CD4-positive, alpha-beta T cell treated with Interleukin-2 at 100 ng/mL for 4 hours (primary cell): ENCODE measurements at regions not wholly inside any gene's neighbourhood (a gene's known extent, or its start where the extent isn't known, plus 50 kb on each side); places are given as distances from the start of the nearest gene placed in this dataset.
"Not testable (repeated sequence)": the region's sequence is repeated elsewhere in the genome, so short reads cannot be mapped to it uniquely, and the experiment has no call there.

Experiments used
- DNase-seq: peaks from one replicate; pipeline ENCODE4 v3.0.0-alpha.2; 2020; ENCODE audit warnings: low spot score

DNA sequence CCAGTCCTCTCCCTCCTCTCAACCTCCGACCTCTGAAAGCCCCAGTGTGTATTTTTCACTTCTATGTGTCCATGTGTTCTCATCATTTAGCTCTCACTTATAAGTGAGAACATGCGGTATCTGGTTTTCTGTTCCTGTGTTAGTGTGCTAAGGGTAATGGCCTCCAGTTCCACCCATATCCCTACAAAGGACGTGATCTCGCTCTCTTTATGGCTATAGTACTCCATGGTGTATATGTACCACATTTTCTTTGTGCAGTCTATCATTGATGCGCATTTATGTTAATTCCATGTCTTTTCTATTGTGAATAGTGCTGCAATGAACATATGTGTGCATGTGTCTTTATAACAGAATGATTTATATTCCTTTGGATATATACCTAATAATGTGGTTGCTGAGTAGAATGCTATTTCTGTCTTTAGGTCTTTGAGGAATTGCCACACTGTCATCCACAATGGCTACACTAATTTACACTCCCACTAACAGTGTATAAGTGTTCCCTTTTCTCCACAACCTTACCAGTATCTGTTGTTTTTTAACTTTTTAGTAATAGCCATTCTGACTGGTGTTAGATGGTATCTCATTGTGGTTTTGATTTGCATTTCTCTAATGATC lies 749.3 kb upstream of the ARRDC3 start:
- not testable (repeated sequence) for DNase-seq

DNA sequence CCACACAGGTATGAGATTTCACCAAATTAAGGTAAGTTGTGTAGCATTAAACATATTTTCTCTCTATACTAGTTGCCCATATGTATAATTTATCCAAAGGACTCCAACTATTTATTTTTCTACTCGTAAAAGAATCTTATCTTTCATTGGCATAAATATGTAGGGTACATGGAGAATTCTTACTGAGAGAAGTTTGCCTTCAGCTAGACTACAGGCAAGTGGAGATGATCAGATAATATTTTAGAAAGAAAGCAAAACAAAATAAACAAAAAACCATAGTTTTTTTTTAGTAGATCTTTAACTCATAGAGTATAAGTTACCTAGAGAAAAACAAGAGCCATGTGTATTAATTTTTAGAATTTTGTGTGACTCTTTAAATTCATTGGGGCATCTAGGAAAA lies 743.1 kb upstream of the ARRDC3 start:
- no peak for DNase-seq

DNA sequence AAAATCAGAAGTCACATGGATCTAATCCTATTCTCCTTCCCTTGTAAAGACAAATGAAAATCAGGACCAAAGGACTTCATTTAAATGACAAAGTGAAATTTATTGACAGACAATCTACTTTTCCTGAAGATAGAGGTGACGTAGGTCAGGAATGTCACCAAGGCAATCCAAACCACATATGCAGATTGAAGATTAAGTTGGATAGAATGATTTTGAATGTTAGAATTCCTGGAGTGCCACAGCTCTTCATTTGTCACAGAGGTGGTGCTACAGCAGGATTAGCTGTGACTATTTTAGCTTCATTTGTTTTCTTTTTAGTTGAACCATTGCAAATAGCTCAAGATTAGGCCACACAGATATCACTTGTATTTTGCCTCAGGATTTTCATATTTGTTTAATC lies 736.0 kb upstream of the ARRDC3 start:
- DNase-seq, result no peak

DNA sequence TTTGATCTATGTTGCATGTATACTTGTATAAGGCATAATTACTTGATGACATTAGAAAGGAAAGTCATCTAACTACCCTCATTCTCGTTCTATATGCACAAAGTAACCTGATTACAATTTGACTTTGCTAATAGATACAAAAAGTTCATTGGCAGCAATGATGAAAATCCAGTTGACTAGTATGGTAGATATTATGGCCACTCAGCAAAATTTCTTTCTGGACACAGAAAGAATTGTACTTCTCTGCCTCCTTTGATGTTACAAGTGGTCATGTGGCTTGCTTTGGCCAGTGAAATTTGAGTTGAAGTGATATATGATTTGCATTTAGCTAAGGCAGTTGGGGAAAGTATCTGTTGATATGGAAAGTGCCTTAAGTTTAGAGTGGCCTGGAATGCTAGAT lies 723.7 kb upstream of the ARRDC3 start:
- DNase-seq, result no peak

DNA sequence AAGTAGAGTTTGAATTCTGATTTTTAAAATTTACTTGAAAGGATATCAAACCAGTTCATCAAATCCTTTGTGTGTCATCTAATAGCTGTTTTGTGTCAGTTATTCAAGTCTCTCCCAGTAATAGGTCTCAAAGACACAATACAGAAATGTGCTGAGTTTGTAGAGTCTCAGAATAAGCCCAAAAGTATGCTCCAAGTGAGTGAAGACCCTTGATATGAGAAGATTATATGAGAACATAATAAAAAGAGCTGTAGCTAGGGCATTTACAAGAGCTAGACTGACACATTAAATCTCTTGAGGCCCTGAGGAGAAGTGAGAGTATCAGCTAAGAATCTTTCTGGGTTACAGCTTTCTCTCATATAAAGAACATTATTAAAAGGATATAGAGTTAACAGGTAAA lies 721.0 kb upstream of the ARRDC3 start:
- DNase-seq, result no peak

DNA sequence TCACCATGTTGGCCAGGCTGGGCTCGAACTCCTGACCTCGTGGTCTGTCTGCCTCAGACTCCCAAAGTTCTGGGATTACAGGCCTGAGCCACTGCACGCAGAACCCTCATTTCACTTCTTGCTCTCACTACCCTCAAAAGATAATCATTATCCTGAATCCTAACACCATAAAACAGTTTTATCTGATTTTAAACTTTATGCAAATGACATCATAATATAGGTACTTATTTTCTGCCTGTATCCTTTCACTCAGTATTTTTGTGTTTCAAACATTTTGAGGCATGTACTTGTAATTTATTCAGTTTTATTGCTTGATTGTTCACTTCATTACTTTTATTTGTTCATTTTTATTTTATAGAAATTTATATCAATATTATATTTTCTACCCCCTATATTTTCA lies 719.2 kb upstream of the ARRDC3 start:
- DNase-seq, result no peak

DNA sequence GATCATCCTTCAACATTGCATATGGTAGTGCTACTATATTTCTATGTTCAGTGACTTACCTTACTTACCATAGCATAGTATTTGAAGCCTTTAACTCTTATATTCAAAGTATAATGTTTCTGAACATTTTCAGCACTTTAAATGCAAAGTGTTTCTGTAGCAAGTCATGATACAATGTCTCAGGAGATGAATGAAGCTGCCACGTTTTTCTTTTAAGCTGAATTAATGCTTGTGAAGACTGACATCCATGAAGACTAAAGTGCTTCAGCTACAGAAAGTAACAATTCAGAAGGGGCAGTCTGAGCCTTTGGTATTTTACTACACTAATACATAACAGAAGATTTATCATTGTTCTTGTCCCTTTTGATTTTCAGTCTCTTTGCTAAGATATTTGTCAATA lies 709.1 kb upstream of the ARRDC3 start:
- no peak for DNase-seq

DNA sequence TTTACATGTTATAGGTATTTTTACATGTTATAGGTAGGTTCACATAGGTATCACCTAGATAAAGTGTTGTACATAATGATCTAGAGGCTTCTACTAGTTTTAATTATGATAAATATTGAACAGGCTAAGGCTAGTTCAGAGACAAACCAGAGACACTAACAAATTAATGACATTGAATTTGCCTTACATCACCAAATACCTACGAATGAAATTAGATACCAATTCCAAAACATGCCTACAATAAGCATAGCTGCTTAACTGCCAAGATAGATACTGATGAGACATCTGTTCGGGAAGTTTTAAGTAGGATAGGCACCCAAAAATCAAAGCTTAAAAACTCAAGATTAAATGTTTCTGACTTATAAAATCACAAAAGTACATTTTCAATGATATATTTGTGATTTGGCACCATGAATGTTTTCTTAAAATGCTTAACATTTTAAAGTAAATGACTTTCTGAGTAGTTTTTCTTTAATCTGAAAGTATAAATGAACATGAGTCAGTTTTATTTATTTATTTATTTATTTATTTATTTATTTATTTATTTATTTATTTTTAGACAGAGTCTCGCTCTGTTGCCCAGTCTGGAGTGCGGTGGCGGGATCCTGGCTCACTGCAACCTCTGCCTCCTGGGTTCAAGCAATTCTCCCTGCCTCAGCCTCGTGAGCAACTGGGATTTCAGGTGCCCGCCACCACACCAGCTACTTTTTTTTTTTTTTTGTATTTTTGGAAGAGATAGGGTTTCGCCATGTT lies 703.1 kb upstream of the ARRDC3 start:
- DNase-seq, result no peak

DNA sequence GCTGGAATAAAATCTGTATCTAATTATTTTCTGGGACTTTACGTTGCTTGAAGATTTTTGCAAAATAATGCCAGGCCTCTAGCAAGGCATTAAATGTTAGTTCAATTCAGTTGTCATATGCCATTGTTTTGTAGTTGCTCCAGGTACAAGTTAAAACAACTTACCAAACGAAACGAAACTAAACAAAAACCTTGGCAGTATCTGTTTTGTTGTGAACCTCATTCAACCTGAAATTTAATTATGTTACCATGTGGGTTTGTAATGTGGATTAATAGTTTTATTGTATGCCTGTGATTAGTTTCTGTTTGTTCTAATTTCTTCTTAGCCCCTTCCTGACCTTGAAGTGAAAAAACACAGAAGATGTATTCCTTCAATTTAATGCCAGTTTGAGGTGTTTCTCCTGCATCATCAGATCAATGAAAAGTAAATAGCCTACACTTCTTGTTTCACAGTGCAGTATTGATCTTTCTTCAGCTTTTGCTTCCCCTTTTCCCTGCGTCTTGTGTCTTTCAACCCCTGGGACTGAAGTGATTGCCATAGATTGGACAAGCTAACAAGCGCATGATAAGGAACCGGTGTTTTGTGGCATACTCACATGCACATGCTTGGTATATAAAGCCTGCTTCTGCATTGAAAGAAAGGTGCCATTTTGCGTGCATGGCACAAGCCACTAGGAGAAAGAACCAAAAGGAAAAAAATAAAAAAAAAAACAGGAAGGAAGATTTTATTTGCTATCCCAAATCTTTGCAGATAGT lies 699.0 kb upstream of the ARRDC3 start:
- DNase-seq, result no peak

DNA sequence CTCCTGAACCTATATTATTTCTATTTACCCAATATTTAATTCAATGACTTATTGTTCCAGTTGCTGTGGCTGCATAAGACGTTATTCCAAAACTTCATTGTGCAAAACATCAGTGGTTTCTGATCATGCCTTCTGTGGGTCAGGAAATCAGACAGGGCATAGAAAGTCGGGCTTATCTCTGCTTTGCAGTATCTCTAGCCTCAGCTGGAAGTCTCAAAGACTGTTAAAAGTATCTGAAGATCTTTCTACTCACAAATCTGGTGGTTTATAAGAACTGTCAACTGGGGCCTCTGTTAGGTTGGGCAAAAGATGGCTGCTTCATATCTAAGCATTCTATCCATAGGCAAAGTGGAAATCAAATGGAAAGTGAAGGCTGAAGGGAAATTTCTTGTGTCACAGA lies 687.7 kb upstream of the ARRDC3 start:
- no peak for DNase-seq

DNA sequence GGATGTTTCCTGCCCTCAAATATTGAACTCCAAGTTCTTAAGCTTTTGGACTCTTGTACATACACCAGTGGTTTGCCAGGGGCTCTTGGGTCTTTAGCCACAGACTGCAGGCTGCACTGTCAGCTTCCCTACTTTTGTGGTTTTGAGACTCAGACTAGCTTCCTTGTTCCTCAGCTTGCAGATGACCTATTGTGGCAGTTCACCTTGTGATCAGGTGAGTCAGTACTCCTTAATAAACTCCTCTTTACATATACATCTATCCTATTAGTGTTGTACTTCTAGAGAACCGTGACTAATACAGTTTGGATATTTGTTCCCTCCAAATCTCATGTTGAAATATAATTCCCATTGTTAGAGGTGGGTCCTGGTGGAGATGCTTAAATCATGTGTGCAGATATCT lies 681.9 kb upstream of the ARRDC3 start:
- DNase-seq, result no peak

DNA sequence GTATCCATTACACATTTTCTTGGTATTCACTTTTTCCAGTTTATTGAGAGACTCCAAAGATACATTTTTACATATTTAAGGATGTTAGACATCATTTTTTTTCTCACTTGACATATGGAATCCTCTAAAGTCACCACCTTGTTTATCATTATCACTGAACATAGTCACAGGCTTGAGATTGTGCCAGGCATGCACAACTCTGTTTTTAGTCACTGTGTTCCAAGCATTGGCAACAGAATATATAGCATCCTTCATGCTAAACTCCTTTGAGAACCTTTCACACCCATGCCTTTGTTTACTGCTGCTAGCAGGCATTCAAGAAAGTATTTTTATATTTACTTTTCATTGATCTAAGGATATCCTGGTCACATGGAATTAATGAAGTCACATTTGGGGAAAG lies 668.6 kb upstream of the ARRDC3 start:
- DNase-seq, result no peak

DNA sequence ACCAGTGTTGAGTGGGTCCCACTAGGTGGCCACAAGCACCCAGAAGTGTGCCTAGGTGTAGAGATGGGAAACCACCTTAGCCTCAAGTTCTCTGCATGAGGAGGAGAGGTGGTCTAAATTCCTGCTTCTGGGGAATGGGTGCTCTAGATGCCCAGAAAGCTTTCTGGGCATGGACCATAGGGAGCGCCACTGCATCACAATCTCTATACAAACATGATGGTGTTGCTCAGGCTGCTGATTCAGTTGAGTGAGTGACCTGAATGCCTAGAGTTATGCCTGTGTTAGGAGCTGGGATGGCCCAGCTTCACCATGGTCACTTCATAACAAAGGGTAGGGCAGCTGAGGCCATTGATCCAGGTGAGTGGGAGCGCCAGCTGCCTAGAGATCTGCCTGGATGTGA lies 667.9 kb upstream of the ARRDC3 start:
- DNase-seq, result no peak

DNA sequence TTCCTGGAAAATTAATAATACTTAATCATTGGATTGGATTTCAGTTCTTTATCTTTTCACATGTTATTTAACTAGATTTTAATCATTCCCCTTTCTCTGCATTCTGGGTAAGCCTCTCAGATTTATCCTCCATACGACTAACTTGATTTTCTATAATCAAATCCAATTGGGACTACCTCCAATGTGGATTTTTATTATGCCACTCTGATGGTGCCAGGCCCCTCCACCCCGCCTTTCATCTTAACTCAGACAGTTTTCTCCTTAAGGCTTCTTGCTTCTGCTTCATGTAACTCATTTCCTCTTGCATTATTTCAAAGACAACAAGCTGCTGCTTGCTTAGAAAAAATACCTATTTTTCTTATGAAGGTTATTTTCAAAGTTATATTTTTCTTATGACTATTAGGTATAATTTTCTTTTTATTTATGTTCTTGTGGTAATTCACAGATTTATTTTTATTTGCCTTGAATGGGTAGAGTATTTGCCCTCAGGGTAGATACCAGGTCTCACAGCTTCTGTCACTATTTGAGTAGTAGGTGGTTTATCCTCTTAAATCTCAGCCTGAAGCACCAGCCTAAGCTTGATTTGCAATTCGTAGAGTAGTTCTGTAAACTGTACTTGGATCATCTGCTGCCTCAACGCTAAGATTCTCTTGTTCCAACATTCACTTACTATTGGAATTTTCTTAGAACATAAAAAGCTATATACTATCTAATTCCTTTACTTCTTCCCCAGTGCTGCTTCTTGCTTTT lies 659.0 kb upstream of the ARRDC3 start:
- no peak for DNase-seq

DNA sequence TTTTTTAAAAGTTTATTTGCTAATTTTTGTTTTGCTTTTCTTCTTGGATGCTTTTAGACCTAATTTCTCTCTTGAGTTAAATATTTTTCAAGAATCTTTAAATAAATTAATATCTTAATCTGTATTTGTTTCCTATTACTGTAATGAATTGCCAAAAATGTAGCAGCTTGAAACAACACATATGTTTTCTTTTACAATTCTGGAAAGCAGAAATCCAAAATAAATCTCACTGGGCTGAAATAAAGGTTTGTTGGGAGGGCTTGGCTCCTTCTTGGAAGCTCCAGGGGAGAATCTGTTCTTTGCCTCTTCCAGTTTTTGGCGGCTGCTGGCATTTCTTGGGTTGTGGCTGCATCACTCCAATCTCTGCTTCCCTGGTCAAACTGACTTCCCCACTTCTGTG lies 658.1 kb upstream of the ARRDC3 start:
- no peak for DNase-seq

DNA sequence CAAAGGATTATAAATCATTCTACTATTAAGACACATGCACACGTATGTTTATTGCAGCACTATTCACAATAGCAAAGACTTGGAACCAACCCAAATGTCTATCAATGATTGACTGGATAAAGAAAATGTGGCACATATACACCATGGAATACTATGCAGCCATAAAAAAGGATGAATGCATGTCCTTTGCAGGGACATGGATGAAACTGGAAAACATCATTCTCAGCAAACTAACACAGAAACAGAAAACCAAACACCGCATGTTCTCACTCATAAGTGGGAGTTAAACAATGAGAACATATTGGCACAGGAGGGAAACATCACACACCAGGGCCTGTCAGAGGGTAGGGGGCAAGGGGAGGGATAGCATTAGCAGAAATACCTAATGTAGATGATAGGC lies 646.7 kb upstream of the ARRDC3 start:
- DNase-seq, result not testable (repeated sequence)

DNA sequence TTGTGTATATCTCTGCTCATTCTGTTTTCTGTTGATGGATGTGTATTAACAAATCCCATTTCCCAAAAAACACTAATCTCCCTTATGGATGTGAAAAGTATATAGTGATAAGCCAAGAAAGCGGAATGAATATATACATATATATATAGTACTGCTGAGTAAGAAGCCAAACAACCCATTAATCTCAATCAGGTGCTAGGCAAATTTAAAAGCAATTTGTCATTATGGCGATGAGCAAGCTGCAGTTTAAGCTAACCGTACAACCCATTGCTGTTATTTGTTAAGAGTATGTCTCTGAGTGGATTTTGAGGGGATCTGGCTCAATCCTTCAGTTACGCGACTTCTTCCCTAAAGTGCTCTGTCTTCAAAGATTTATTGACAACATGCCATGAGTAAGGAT lies 640.4 kb upstream of the ARRDC3 start:
- DNase-seq, result no peak

DNA sequence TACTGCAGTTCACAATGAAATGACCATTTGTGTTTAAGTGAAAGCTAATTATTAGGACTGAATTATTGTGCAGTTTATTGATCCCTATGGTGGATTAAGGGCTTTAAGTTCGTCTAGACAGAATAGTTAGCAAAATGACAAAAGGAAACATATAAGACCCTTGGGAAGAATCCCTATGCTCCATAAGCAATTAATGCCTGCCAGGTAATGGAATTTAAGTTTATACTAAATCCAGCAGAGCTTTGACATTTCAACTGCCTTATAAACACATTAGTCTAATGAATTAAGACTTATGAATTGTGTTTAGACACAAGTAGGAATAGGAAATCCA lies 640.0 kb upstream of the ARRDC3 start:
- no peak for DNase-seq

DNA sequence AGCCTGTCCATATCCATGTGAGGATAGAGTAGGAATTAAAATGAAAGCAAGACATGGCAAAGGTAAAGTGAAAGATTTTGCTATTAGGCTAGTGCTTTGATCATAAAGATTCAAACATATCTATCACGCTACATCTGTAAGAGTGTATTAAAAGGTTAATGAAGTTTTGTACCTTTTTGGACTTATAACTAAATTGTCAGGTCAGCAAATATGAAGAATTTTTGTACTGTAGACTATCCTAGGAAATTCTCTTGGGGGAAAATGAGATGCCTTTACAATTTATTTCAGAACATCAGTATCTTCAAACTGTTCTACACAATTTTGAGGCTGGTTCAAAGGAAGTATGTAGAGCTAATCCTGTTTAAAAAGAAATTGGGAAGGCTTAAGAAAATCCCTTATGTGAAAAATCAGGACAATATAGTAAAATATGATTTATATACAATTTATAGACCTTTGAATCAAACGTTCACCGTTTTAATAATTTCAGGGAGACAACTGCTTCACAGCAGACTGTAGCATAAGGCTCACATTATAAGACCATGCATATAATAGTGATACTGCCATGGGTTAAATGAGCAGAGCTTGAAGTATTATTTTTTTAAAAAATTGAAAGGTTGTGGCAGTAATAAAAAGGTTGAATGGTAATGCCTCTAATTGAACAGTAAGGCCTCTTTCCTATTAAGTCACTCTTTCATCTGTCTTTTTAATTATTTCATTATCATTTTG lies 639.5 kb upstream of the ARRDC3 start:
- DNase-seq, result no peak

DNA sequence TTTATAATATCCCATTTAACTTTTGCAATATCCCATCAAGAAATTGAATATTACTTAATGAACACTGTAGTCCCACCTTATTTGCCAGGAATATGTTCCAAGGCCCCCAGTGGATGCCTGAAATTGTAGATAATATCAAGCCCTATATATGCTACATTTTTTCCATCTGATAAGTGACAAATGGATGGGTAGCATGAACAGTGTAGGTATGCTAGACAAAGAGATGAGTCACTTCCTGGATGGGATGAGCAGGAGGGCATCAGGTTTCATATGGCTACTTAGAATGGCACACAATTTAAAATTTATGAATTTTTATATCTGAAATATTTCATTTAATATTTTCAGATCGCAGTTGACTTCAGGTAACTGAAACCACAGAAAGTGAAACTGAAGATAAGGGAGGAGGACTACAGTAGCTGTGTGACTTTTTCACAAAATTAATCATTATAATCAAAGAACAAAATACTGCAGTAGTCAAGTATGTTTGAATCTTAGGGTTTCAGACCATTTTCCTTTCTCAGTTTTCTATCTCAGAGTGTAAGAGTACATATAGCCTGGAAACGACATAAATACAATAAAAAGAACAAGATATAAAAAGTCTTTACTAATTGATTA lies 636.4 kb upstream of the ARRDC3 start:
- no peak for DNase-seq

DNA sequence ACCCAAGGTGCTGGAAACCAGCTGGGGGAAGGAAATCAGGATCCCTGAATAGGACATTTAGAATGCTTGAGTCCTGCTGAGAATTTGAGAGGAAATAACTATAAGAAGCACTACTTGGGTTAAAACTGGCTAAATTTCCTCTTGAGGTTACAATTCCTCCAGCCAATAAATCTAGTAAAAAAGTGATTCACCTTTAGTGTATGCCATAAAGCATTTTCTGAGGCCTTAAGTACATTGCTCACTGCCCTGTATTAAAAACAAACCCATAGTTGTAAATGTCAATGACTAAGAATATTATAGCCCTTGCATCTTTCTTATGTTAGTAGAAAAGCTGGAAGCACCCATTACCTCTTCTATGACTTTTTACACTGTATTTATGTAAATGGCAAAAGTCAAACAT lies 634.7 kb upstream of the ARRDC3 start:
- DNase-seq, result no peak

DNA sequence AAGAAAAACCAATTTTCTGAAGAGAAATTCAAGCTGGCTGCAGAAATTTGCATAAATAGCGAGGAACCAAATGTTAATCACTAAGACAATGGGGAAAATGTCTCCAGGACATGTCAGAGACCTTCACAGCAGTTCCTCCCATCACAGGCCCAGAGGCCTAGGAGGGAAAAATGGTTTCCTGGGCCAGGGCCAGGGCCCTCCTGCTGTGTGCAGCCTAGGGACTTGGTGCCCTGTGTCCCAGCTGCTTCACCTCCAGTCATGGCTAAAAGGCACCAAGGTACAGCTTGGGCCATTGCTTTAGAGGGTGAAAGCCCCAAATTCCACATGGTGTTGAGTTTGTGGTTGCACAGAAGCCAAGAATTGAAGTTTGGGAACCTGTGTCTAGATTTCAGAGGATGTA lies 628.7 kb upstream of the ARRDC3 start:
- DNase-seq, result not testable (repeated sequence)
